ENCODE measurements at regions not wholly inside any gene's neighbourhood (a gene's known extent, or its start where the extent isn't known, plus 50 kb on each side); places are given as distances from the start of the nearest gene placed in this dataset.

DNA sequence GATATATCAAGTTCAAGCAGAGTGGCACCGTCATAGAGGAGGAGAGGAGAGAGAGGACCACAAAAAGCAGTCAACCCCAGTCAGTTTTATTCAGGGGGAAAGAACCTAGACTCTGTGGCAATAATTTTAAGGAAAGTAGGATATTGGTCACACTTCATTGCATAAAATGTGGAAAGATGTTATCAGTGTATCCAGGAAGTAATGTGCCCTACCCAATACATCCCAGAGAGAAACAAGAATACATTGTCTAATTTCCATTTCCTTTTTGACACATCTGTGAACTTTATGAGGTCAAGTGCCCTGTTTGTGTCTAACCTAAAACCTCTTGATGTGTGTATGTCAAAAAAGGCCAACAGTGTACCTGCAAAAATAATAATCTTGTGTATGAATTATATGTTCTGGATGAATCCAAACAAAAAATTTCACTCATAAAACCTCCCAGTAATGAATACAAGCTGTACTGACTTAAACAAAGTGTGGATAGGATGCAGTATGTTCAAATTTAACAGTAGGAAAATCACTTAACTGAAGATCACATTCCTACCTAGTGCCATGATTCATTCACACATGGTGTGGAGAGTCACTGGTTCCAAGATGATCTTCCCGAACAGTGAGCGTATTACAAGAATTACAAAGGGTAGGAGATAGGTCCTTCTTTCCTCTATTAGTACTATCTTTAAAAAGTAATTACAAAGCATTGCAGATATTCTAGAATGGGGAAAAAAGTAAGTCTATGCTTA is 712.1 kb upstream of the CXADR start:
- Mint-ChIP-seq H3K4me1 (no peaks in the 10 kb centered on the region), H3K9me3 (peaks cover 11% of the 10 kb centered on the region), H3K36me3 (no peaks in the 10 kb centered on the region), H3K27ac (no peak overlapping the region), H3K4me3 (no peak overlapping the region), H3K27me3 (no peaks in the 10 kb centered on the region)

DNA sequence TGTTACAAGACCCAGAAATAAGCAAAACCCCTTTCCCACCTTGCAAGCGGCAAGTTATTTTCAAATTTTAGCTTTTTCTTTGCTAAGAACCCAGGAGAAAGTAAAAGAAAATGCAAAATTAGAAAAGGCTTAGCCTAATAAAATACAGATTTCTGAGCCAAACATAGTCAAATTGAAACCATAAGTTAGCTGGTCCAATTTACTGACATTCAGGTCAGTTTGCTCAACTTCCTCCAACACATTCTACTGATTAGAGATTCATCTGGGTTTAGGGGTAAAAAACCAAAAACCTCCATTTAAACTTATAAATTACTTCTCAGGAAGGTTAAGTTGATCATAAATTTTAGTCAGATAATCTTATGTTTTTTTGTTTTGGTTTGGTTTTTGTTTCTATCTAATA is 701.8 kb upstream of the CXADR start:
- no peak overlapping the region for H3K4me3 Mint-ChIP-seq
- no peaks in the 10 kb centered on the region for H3K36me3 Mint-ChIP-seq
- peaks cover 4% of the 10 kb centered on the region for H3K9me3 Mint-ChIP-seq
- no peaks in the 10 kb centered on the region for H3K4me1 Mint-ChIP-seq
- no peak overlapping the region for H3K27ac Mint-ChIP-seq
- no peaks in the 10 kb centered on the region for H3K27me3 Mint-ChIP-seq

DNA sequence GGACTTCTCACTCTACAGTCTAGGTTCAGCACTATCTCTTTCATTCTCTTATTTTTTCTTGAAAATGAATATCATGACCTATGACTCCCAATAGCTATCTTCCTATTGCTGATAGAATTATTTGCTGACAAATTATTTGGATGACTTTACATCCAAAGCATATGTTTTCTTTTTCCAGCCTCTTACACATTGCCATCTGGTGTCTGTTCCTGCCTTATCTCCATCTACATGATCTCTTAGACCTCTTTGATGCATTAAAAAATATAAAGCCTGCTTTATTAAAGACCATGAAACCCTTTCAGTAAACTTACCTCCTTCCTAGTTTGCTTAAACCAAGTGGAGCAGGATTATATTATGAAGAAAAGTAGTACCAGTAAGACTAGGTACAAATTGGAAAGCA is 700.9 kb upstream of the CXADR start:
- no peak overlapping the region for H3K27ac Mint-ChIP-seq
- H3K36me3 Mint-ChIP-seq, result no peaks in the 10 kb centered on the region
- no peaks in the 10 kb centered on the region for H3K27me3 Mint-ChIP-seq
- H3K4me3 Mint-ChIP-seq, result no peak overlapping the region
- no peaks in the 10 kb centered on the region for H3K4me1 Mint-ChIP-seq
- H3K9me3 Mint-ChIP-seq, result peaks cover 9% of the 10 kb centered on the region

- H3K36me3 Mint-ChIP-seq, result no peaks in the 10 kb centered on the region
- H3K27ac Mint-ChIP-seq, result no peak overlapping the region
- no peaks in the 10 kb centered on the region for H3K4me1 Mint-ChIP-seq
- no peaks in the 10 kb centered on the region for H3K27me3 Mint-ChIP-seq
- no peak overlapping the region for H3K4me3 Mint-ChIP-seq
- peaks cover 14% of the 10 kb centered on the region for H3K9me3 Mint-ChIP-seq
These were observed 697.6 kb upstream of the CXADR start for GRCh38 chr21:16815243-16815642.

- no peaks in the 10 kb centered on the region for H3K27me3 Mint-ChIP-seq
- H3K4me3 Mint-ChIP-seq, result no peak overlapping the region
- H3K36me3 Mint-ChIP-seq, result no peaks in the 10 kb centered on the region
- no peak overlapping the region for H3K27ac Mint-ChIP-seq
- H3K9me3 Mint-ChIP-seq, result peaks cover 8% of the 10 kb centered on the region
- no peaks in the 10 kb centered on the region for H3K4me1 Mint-ChIP-seq
These were observed 691.3 kb upstream of the CXADR start for GRCh38 chr21:16821588-16821987.

- H3K4me3 Mint-ChIP-seq, result no peak overlapping the region
- H3K27me3 Mint-ChIP-seq, result no peaks in the 10 kb centered on the region
- H3K27ac Mint-ChIP-seq, result no peak overlapping the region
- H3K4me1 Mint-ChIP-seq, result no peaks in the 10 kb centered on the region
- peaks cover 4% of the 10 kb centered on the region for H3K9me3 Mint-ChIP-seq
- no peaks in the 10 kb centered on the region for H3K36me3 Mint-ChIP-seq
These were observed 683.3 kb upstream of the CXADR start for GRCh38 chr21:16829532-16829931.

DNA sequence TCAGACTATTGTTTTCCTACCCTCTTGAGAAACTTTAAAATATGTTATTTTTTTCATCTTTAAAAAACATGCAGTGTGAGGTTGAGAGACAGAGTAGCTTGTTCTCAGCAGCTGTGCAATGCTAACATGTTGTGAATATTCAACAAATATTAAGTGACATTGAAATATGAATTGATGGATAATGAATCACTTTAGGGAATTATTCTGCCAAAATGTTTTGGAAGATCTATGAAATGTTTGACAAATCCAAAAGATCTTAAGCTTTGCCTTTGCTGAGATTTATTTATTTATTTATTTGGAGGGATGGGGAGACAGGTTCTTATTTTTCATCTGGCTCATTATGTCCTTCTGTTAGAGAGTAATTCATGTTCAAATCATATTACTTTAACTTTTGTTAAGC is 680.1 kb upstream of the CXADR start:
- H3K4me3 Mint-ChIP-seq, result no peak overlapping the region
- no peaks in the 10 kb centered on the region for H3K4me1 Mint-ChIP-seq

DNA sequence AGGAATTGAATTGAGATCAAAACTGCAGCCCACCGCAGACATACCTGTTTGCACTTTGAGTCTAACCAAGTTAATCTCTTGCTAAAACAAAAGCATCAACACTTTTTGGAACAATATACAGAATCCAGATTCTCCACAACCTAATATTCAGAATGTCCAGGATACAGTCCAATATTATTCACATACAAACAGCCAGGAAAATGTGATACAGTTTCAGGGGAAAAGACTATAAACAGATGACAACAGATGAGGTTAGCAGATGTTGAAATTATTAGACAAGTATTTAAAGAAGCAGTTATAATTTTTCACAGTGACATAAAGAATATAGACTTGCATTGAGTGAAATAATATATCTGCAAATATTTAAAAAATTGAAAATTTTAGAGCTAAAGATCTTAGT is 678.1 kb upstream of the CXADR start:
- H3K4me1 Mint-ChIP-seq, result no peaks in the 10 kb centered on the region
- H3K27ac Mint-ChIP-seq, result no peak overlapping the region
- no peaks in the 10 kb centered on the region for H3K27me3 Mint-ChIP-seq
- H3K9me3 Mint-ChIP-seq, result no peaks in the 10 kb centered on the region
- no peak overlapping the region for H3K4me3 Mint-ChIP-seq
- H3K36me3 Mint-ChIP-seq, result no peaks in the 10 kb centered on the region

More for the DNA sequence above, 680.1 kb upstream of the CXADR start:
- Mint-ChIP-seq H3K27ac (no peak overlapping the region), H3K36me3 (no peaks in the 10 kb centered on the region), H3K9me3 (peaks cover 3% of the 10 kb centered on the region), H3K27me3 (no peaks in the 10 kb centered on the region)

DNA sequence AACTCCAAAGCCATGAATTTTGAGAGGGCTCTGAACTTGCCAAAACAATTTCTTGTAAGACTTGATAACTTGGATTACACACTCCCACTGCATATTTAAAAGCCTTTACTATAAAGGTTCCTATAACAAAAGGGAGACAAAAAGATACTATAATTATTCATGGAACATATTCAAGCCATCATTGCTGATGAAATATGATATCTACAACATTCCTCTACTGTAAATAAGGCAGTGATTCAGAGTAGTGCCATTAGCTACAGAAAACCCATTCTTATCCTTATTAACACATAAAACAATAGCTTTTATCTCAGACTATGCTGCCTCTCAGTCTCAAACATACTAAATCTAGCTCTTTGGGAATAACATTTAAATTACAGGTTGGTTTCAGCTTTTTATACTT is 675.5 kb upstream of the CXADR start:
- Mint-ChIP-seq H3K27me3 (no peaks in the 10 kb centered on the region), H3K9me3 (no peaks in the 10 kb centered on the region), H3K4me3 (no peak overlapping the region), H3K4me1 (no peaks in the 10 kb centered on the region), H3K36me3 (no peaks in the 10 kb centered on the region), H3K27ac (no peak overlapping the region)

GRCh38 chr21:16837721-16838120 is 675.1 kb upstream of the CXADR start:
- no peak overlapping the region for H3K27ac Mint-ChIP-seq
- no peak overlapping the region for H3K4me3 Mint-ChIP-seq
- no peaks in the 10 kb centered on the region for H3K4me1 Mint-ChIP-seq
- H3K36me3 Mint-ChIP-seq, result no peaks in the 10 kb centered on the region
- no peaks in the 10 kb centered on the region for H3K27me3 Mint-ChIP-seq
- no peaks in the 10 kb centered on the region for H3K9me3 Mint-ChIP-seq

GRCh38 chr21:16838331-16838730 is 674.5 kb upstream of the CXADR start:
- Mint-ChIP-seq H3K27me3 (no peaks in the 10 kb centered on the region), H3K9me3 (no peaks in the 10 kb centered on the region), H3K4me3 (no peak overlapping the region), H3K27ac (no peak overlapping the region), H3K4me1 (no peaks in the 10 kb centered on the region), H3K36me3 (no peaks in the 10 kb centered on the region)

GRCh38 chr21:16840538-16840937 is 672.3 kb upstream of the CXADR start:
- Mint-ChIP-seq H3K9me3 (no peaks in the 10 kb centered on the region), H3K4me1 (no peaks in the 10 kb centered on the region), H3K36me3 (no peaks in the 10 kb centered on the region), H3K4me3 (no peak overlapping the region), H3K27me3 (no peaks in the 10 kb centered on the region), H3K27ac (no peak overlapping the region)

- Mint-ChIP-seq H3K4me3 (no peak overlapping the region), H3K9me3 (no peaks in the 10 kb centered on the region), H3K27me3 (no peaks in the 10 kb centered on the region), H3K27ac (no peak overlapping the region), H3K4me1 (no peaks in the 10 kb centered on the region), H3K36me3 (no peaks in the 10 kb centered on the region)
These were observed 670.7 kb upstream of the CXADR start for GRCh38 chr21:16841975-16842695.

- Mint-ChIP-seq H3K9me3 (no peaks in the 10 kb centered on the region), H3K27ac (no peak overlapping the region), H3K27me3 (no peaks in the 10 kb centered on the region), H3K4me3 (no peak overlapping the region), H3K36me3 (no peaks in the 10 kb centered on the region), H3K4me1 (no peaks in the 10 kb centered on the region)
These were observed 670.2 kb upstream of the CXADR start for GRCh38 chr21:16842696-16843035.

GRCh38 chr21:16847211-16847610 is 665.6 kb upstream of the CXADR start:
- H3K27ac Mint-ChIP-seq, result no peak overlapping the region
- no peak overlapping the region for H3K4me3 Mint-ChIP-seq
- H3K27me3 Mint-ChIP-seq, result no peaks in the 10 kb centered on the region
- H3K9me3 Mint-ChIP-seq, result no peaks in the 10 kb centered on the region
- H3K4me1 Mint-ChIP-seq, result no peaks in the 10 kb centered on the region
- no peaks in the 10 kb centered on the region for H3K36me3 Mint-ChIP-seq

DNA sequence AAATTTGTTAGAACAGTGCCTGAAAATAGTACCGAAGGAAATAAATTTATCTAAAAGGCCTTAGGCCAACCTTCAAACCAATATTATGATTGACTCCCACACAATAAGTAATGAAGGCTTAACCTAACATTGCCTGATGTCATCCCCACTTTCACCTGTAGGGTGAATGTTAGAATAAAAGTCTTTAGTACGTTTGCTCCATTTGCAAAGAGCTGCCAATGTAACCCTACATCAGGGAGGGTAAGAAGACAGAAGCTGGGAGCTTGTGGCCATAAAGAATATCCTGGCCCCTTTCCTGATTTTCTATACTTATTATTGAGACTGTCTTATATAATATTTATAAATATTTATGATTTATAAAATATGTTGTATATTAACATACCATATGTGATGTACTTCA is 661.8 kb upstream of the CXADR start:
- Mint-ChIP-seq H3K9me3 (peaks cover 6% of the 10 kb centered on the region), H3K4me3 (no peak overlapping the region), H3K27ac (no peak overlapping the region)

More for the DNA sequence above, 661.8 kb upstream of the CXADR start:
- H3K27me3 Mint-ChIP-seq, result no peaks in the 10 kb centered on the region
- no peaks in the 10 kb centered on the region for H3K36me3 Mint-ChIP-seq
- no peaks in the 10 kb centered on the region for H3K4me1 Mint-ChIP-seq

Measured in activated naive CD4-positive, alpha-beta T cell treated with anti-CD3 and anti-CD28 coated beads, Interleukin-2, amount 50 U/mL, for 24 hours (primary cell).